COLO668 (cell line): ENCODE measurements at regions not wholly inside any gene's neighbourhood (a gene's known extent, or its start where the extent isn't known, plus 50 kb on each side); places are given as distances from the start of the nearest gene placed in this dataset.

Source experiments
- DNase-seq: peaks from one replicate; lab custom pipeline; 2025; ENCODE audit not compliant: unreplicated experiment; lab: John Stamatoyannopoulos, UW

- DNase-seq, result no peak
Measured at GRCh38 chrX:51954592-51954991, 61.2 kb downstream of the MAGED1 start.

- peak; percentile 0 for DNase-seq
Measured at GRCh38 chrX:51955200-51955599, 61.8 kb downstream of the MAGED1 start.

- no peak for DNase-seq
Measured at GRCh38 chrX:51956441-51956840, 63.0 kb downstream of the MAGED1 start.

GRCh38 chrX:51975360-51975759 lies 81.9 kb downstream of the MAGED1 start:
- DNase-seq, result no peak

- DNase-seq, result no peak
Measured at GRCh38 chrX:51975811-51976210, 82.4 kb downstream of the MAGED1 start.

- DNase-seq, result no peak
Measured at GRCh38 chrX:51976503-51976902, 83.1 kb downstream of the MAGED1 start.
